ENCODE measurements at regions not wholly inside any gene's neighbourhood (a gene's known extent, or its start where the extent isn't known, plus 50 kb on each side); places are given as distances from the start of the nearest gene placed in this dataset.

DNA sequence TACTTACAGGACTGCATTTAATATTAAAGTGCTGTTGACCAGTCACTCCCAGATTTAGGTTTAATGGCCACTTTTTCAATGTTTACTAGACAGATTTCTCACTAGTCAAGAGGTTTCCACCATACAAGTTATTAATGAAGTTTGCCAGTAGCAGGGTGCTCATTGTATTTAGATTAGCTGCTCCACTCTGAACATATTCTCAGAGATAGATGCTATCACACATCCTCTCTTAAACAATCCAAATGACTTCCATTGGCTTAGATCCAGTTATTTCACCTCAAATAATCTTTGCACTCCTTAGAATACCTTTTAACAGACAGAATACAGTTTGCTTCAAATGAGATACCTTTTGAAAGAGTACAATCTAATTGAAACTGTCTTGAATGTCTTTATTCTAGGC lies 276.1 kb downstream of the HDGFL1 start:
- TF ChIP-seq, protein P1, sequence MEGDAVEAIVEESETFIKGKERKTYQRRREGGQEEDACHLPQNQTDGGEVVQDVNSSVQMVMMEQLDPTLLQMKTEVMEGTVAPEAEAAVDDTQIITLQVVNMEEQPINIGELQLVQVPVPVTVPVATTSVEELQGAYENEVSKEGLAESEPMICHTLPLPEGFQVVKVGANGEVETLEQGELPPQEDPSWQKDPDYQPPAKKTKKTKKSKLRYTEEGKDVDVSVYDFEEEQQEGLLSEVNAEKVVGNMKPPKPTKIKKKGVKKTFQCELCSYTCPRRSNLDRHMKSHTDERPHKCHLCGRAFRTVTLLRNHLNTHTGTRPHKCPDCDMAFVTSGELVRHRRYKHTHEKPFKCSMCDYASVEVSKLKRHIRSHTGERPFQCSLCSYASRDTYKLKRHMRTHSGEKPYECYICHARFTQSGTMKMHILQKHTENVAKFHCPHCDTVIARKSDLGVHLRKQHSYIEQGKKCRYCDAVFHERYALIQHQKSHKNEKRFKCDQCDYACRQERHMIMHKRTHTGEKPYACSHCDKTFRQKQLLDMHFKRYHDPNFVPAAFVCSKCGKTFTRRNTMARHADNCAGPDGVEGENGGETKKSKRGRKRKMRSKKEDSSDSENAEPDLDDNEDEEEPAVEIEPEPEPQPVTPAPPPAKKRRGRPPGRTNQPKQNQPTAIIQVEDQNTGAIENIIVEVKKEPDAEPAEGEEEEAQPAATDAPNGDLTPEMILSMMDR (IDR thresholded peaks at IDR 0.05): no peak
- TF ChIP-seq POLR2A (IDR thresholded peaks at IDR 0.05) (no peak), EP300 (IDR thresholded peaks at IDR 0.05) (no peak)

Measured in tibial nerve (tissue), 4 donors.